OCI-LY1 (cell line): ENCODE measurements at regions not wholly inside any gene's neighbourhood (a gene's known extent, or its start where the extent isn't known, plus 50 kb on each side); places are given as distances from the start of the nearest gene placed in this dataset.

ENCODE experiments used
- CTCF ChIP-seq: fragments of 200-600 bp; sonication (generic), shearing (Covaris generic); IDR thresholded peaks from 2 replicates; pipeline ENCODE4 v1.5.1; 2017; ENCODE audit warnings: mild to moderate bottlenecking, antibody characterized with exemption, low read length, moderate library complexity, mixed read lengths
- EZH2 ChIP-seq: fragments of 200-600 bp; sonication (generic), shearing (Covaris generic); IDR thresholded peaks from 2 replicates; pipeline ENCODE4 v1.8.0; 2017; ENCODE audit warnings: borderline replicate concordance, mixed run types, mild to moderate bottlenecking, antibody characterized with exemption, low read length, moderate library complexity, mixed read lengths

DNA sequence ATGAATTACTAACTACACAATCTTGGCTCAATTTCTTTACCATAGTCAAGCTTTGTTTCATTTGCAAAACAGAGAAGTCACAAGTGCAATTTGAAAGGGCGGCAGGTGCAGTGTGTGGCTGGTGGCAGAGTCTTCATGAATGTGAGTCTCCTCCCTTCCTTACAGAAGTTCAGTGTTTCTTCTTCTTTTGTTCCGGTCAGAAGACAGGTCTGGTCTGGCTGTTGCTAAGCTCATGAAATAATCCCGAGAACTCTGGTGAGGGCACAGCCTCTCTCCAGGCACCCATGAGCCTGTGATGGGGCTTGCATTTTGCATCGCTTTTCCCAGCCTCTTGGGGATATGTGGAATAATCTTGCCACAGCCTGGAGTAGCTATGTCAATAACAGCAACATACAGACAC, 824.8 kb upstream of the SALL3 start:
- TF ChIP-seq CTCF = no peak
- no peak for TF ChIP-seq EZH2
